ENCODE measurements at regions not wholly inside any gene's neighbourhood (a gene's known extent, or its start where the extent isn't known, plus 50 kb on each side); places are given as distances from the start of the nearest gene placed in this dataset.

DNA sequence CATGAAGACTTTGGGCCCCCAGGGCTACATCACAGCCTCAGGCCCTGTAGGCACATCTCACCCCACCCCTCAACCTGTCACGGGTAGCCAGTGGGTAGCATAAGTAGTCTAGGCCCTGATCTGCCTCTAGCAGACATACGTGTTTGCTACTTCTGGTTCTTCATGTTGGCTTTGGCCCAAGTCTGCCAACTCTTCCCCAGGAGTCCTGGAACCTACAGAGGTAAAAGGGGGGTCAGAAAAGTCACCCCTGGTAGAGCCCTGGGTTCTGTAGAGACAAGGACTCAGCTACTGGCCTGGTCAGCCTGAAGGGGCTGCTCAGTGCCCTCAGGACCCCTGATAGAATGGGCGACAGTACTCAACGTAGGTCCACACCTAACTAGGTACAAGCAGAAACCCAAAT lies 67.5 kb upstream of the UNC5B start:
- Histone ChIP-seq H3K4me3 (ENCODE audit: low read length in 3 of 3) (no peak overlapping the region), H3K4me1 (ENCODE audit: control insufficient read depth in 3 of 3, insufficient read depth in 3 of 3, low read length in 3 of 3) (peaks cover 0 to 5% (median 0%) of the 10 kb centered on the region in 3 donors), H3K9ac (ENCODE audit: low read depth in 1 of 3, low read length in 3 of 3) (no peak overlapping the region), H3K9me3 (ENCODE audit: control insufficient read depth in 3 of 3, low read length in 3 of 3) (no peaks in the 10 kb centered on the region), H3K36me3 (ENCODE audit: control insufficient read depth in 3 of 3, insufficient read depth in 3 of 3, low read length in 3 of 3) (no peaks in the 10 kb centered on the region), H3K27ac (ENCODE audit: low read depth, low read length) (no peak overlapping the region), H3K27me3 (ENCODE audit: control insufficient read depth in 3 of 3, insufficient read depth in 3 of 3, low read length in 3 of 3) (peaks cover 0 to 3% (median 3%) of the 10 kb centered on the region in 3 donors)

DNA sequence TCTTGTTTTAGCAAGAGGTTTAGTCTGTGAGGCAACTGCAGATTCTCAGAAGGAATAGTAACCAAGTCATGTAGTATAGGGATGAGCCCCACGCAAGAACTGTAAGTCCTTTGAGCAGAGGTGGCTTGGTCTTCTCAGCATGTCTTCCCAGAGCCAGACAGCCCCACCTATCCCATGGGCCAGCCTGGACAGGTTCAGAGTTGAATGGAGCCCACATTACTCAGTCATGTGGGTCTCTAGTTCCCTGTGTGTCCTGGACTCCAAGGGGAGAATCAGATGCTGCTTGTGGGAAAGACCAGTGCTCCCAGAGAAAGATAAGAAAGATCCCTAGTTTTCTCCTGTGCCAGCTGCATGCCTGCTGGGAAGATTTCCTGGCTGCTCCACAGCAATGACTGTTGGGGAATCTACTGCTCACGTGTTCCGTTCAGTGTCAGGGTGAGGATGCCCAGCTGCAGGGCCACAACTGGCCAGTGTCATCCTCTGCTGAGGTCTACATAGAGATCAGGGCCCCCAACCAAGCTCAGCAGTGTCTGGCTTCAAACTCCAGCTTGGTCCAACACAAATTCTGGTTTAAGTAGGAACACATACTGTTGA lies 66.9 kb upstream of the UNC5B start:
- peaks cover 0 to 3% (median 3%) of the 10 kb centered on the region in 3 donors for H3K27me3 ChIP-seq (ENCODE audit: control insufficient read depth in 3 of 3, insufficient read depth in 3 of 3, low read length in 3 of 3)
- no peak overlapping the region for H3K4me3 ChIP-seq (ENCODE audit: low read length in 3 of 3)
- H3K4me1 ChIP-seq (ENCODE audit: control insufficient read depth in 3 of 3, insufficient read depth in 3 of 3, low read length in 3 of 3) = peaks cover 0 to 5% (median 0%) of the 10 kb centered on the region in 3 donors
- no peak overlapping the region for H3K9ac ChIP-seq (ENCODE audit: low read depth in 1 of 3, low read length in 3 of 3)
- no peak overlapping the region for H3K27ac ChIP-seq (ENCODE audit: low read depth, low read length)
- no peaks in the 10 kb centered on the region for H3K36me3 ChIP-seq (ENCODE audit: control insufficient read depth in 3 of 3, insufficient read depth in 3 of 3, low read length in 3 of 3)
- no peaks in the 10 kb centered on the region for H3K9me3 ChIP-seq (ENCODE audit: control insufficient read depth in 3 of 3, low read length in 3 of 3)

GRCh38 chr10:71150796-71151195 lies 61.6 kb upstream of the UNC5B start:
- Histone ChIP-seq H3K27me3 (ENCODE audit: control insufficient read depth in 3 of 3, insufficient read depth in 3 of 3, low read length in 3 of 3) (no peaks in the 10 kb centered on the region), H3K9me3 (ENCODE audit: control insufficient read depth in 3 of 3, low read length in 3 of 3) (no peaks in the 10 kb centered on the region), H3K36me3 (ENCODE audit: control insufficient read depth in 3 of 3, insufficient read depth in 3 of 3, low read length in 3 of 3) (no peaks in the 10 kb centered on the region), H3K4me1 (ENCODE audit: control insufficient read depth in 3 of 3, insufficient read depth in 3 of 3, low read length in 3 of 3) (no peaks in the 10 kb centered on the region), H3K4me3 (ENCODE audit: low read length in 3 of 3) (no peak overlapping the region), H3K27ac (ENCODE audit: low read depth, low read length) (no peak overlapping the region), H3K9ac (ENCODE audit: low read depth in 1 of 3, low read length in 3 of 3) (no peak overlapping the region)

- H3K27ac ChIP-seq (ENCODE audit: low read depth, low read length) = no peak overlapping the region
- H3K27me3 ChIP-seq (ENCODE audit: control insufficient read depth in 3 of 3, insufficient read depth in 3 of 3, low read length in 3 of 3) = no peaks in the 10 kb centered on the region
- H3K4me3 ChIP-seq (ENCODE audit: low read length in 3 of 3) = no peak overlapping the region
- H3K9ac ChIP-seq (ENCODE audit: low read depth in 1 of 3, low read length in 3 of 3) = no peak overlapping the region
- no peaks in the 10 kb centered on the region for H3K9me3 ChIP-seq (ENCODE audit: control insufficient read depth in 3 of 3, low read length in 3 of 3)
- no peaks in the 10 kb centered on the region for H3K4me1 ChIP-seq (ENCODE audit: control insufficient read depth in 3 of 3, insufficient read depth in 3 of 3, low read length in 3 of 3)
- no peaks in the 10 kb centered on the region for H3K36me3 ChIP-seq (ENCODE audit: control insufficient read depth in 3 of 3, insufficient read depth in 3 of 3, low read length in 3 of 3)
Measured at GRCh38 chr10:71152043-71152442, 60.3 kb upstream of the UNC5B start.

DNA sequence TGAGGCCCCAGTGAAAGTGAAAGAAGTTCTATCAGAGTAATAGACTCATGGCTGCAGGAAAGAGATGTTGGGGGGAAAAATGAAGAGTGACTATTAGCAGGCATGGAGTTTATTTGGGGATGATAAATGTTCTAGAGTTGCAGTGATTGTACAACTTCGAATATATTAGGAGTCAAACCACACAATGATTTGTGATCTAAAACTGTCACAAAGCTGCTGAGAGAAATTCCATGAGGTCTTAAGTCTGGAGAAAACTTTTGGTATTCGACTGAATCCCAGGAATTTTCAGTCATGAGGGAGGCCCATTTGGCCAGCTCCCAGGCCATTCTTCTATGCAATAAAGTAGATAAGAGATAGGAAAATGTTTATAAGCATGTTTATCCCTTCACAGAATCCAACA lies 55.9 kb upstream of the UNC5B start:
- Histone ChIP-seq H3K36me3 (ENCODE audit: control insufficient read depth in 3 of 3, insufficient read depth in 3 of 3, low read length in 3 of 3) (no peaks in the 10 kb centered on the region), H3K9me3 (ENCODE audit: control insufficient read depth in 3 of 3, low read length in 3 of 3) (no peaks in the 10 kb centered on the region), H3K9ac (ENCODE audit: low read depth in 1 of 3, low read length in 3 of 3) (no peak overlapping the region), H3K4me3 (ENCODE audit: low read length in 3 of 3) (no peak overlapping the region), H3K4me1 (ENCODE audit: control insufficient read depth in 3 of 3, insufficient read depth in 3 of 3, low read length in 3 of 3) (peaks cover 1 to 15% (median 4%) of the 10 kb centered on the region in 3 donors), H3K27me3 (ENCODE audit: control insufficient read depth in 3 of 3, insufficient read depth in 3 of 3, low read length in 3 of 3) (no peaks in the 10 kb centered on the region), H3K27ac (ENCODE audit: low read depth, low read length) (no peak overlapping the region)

DNA sequence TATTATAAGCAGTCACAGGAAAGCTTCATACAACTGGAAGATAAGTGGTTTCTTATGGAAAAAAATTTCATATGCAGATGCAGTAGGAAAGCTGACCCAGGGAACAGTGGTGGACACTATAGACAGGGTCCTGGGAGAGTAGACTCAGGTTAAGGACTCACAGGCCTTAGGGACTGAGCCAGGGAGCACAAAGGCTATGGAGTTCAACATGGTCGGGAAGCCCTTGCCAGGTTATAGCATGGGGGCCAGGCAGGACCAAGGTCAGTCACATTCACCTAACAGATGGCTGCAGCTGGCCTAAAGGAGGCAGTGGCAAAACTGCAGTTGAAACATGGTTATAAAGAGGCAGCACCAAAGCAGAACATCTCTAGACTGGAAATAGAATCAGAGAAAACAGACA lies 54.9 kb upstream of the UNC5B start:
- Histone ChIP-seq H3K9me3 (ENCODE audit: control insufficient read depth in 3 of 3, low read length in 3 of 3) (no peaks in the 10 kb centered on the region), H3K36me3 (ENCODE audit: control insufficient read depth in 3 of 3, insufficient read depth in 3 of 3, low read length in 3 of 3) (no peaks in the 10 kb centered on the region), H3K9ac (ENCODE audit: low read depth in 1 of 3, low read length in 3 of 3) (no peak overlapping the region)

DNA sequence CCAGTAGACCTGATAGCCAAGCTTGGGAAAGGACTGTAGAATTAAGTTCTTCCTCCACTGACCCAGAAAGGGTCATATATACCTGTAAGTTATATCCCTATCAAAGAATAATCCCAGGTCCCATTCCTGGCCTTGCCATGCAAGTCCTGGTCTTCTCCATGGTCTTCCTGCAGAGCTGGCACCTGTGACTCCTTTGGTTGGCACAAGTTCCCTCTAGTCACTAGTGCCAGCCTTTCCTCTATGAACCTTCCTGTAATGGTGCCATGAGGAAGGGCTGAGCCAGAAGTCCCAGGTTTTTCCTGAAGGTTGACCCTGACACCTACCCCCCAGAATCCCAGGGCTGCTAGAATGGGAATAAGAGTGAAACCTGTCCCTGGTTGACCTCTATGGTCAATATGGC lies 54.1 kb upstream of the UNC5B start:
- Histone ChIP-seq H3K4me3 (ENCODE audit: low read length in 3 of 3) (no peak overlapping the region), H3K27me3 (ENCODE audit: control insufficient read depth in 3 of 3, insufficient read depth in 3 of 3, low read length in 3 of 3) (no peaks in the 10 kb centered on the region), H3K36me3 (ENCODE audit: control insufficient read depth in 3 of 3, insufficient read depth in 3 of 3, low read length in 3 of 3) (no peaks in the 10 kb centered on the region), H3K27ac (ENCODE audit: low read depth, low read length) (no peak overlapping the region), H3K9me3 (ENCODE audit: control insufficient read depth in 3 of 3, low read length in 3 of 3) (no peaks in the 10 kb centered on the region), H3K4me1 (ENCODE audit: control insufficient read depth in 3 of 3, insufficient read depth in 3 of 3, low read length in 3 of 3) (peaks cover 4 to 19% (median 9%) of the 10 kb centered on the region in 3 donors), H3K9ac (ENCODE audit: low read depth in 1 of 3, low read length in 3 of 3) (no peak overlapping the region)

More for the DNA sequence above, 54.9 kb upstream of the UNC5B start:
- Histone ChIP-seq H3K27ac (ENCODE audit: low read depth, low read length) (no peak overlapping the region), H3K27me3 (ENCODE audit: control insufficient read depth in 3 of 3, insufficient read depth in 3 of 3, low read length in 3 of 3) (no peaks in the 10 kb centered on the region), H3K4me3 (ENCODE audit: low read length in 3 of 3) (no peak overlapping the region), H3K4me1 (ENCODE audit: control insufficient read depth in 3 of 3, insufficient read depth in 3 of 3, low read length in 3 of 3) (peaks cover 4 to 19% (median 9%) of the 10 kb centered on the region in 3 donors)

- H3K9me3 ChIP-seq (ENCODE audit: control insufficient read depth in 3 of 3, low read length in 3 of 3) = no peaks in the 10 kb centered on the region
- H3K27me3 ChIP-seq (ENCODE audit: control insufficient read depth in 3 of 3, insufficient read depth in 3 of 3, low read length in 3 of 3) = no peaks in the 10 kb centered on the region
- no peaks in the 10 kb centered on the region for H3K36me3 ChIP-seq (ENCODE audit: control insufficient read depth in 3 of 3, insufficient read depth in 3 of 3, low read length in 3 of 3)
- H3K4me1 ChIP-seq (ENCODE audit: control insufficient read depth in 3 of 3, insufficient read depth in 3 of 3, low read length in 3 of 3) = peaks cover 4 to 19% (median 9%) of the 10 kb centered on the region in 3 donors
- no peak overlapping the region for H3K9ac ChIP-seq (ENCODE audit: low read depth in 1 of 3, low read length in 3 of 3)
- H3K27ac ChIP-seq (ENCODE audit: low read depth, low read length) = no peak overlapping the region
- no peak overlapping the region for H3K4me3 ChIP-seq (ENCODE audit: low read length in 3 of 3)
Measured at GRCh38 chr10:71158902-71159301, 53.5 kb upstream of the UNC5B start.

- Histone ChIP-seq H3K36me3 (ENCODE audit: control insufficient read depth in 3 of 3, insufficient read depth in 3 of 3, low read length in 3 of 3) (no peaks in the 10 kb centered on the region), H3K4me1 (ENCODE audit: control insufficient read depth in 3 of 3, insufficient read depth in 3 of 3, low read length in 3 of 3) (peaks cover 4 to 19% (median 9%) of the 10 kb centered on the region in 3 donors), H3K27me3 (ENCODE audit: control insufficient read depth in 3 of 3, insufficient read depth in 3 of 3, low read length in 3 of 3) (no peaks in the 10 kb centered on the region), H3K4me3 (ENCODE audit: low read length in 3 of 3) (no peak overlapping the region), H3K9ac (ENCODE audit: low read depth in 1 of 3, low read length in 3 of 3) (no peak overlapping the region), H3K9me3 (ENCODE audit: control insufficient read depth in 3 of 3, low read length in 3 of 3) (no peaks in the 10 kb centered on the region), H3K27ac (ENCODE audit: low read depth, low read length) (no peak overlapping the region)
Measured at GRCh38 chr10:71159892-71160291, 52.5 kb upstream of the UNC5B start.

GRCh38 chr10:71161425-71161824 lies 50.9 kb upstream of the UNC5B start:
- Histone ChIP-seq H3K4me1 (ENCODE audit: control insufficient read depth in 3 of 3, insufficient read depth in 3 of 3, low read length in 3 of 3) (peaks cover 4 to 19% (median 9%) of the 10 kb centered on the region in 3 donors), H3K27ac (ENCODE audit: low read depth, low read length) (no peak overlapping the region), H3K27me3 (ENCODE audit: control insufficient read depth in 3 of 3, insufficient read depth in 3 of 3, low read length in 3 of 3) (no peaks in the 10 kb centered on the region), H3K4me3 (ENCODE audit: low read length in 3 of 3) (no peak overlapping the region), H3K9ac (ENCODE audit: low read depth in 1 of 3, low read length in 3 of 3) (no peak overlapping the region), H3K9me3 (ENCODE audit: control insufficient read depth in 3 of 3, low read length in 3 of 3) (no peaks in the 10 kb centered on the region), H3K36me3 (ENCODE audit: control insufficient read depth in 3 of 3, insufficient read depth in 3 of 3, low read length in 3 of 3) (no peaks in the 10 kb centered on the region)
